ENCODE measurements at regions not wholly inside any gene's neighbourhood (a gene's known extent, or its start where the extent isn't known, plus 50 kb on each side); places are given as distances from the start of the nearest gene placed in this dataset.

- DNase-seq (ENCODE audit: low spot score) (no peak), ATAC-seq (ENCODE audit: low read depth) (no peak)
- Histone ChIP-seq H3K4me1 (ENCODE audit: insufficient read depth, poor library complexity, severe bottlenecking) (no peaks in the 10 kb centered on the region), H3K9me3 (ENCODE audit: severe bottlenecking) (no peaks in the 10 kb centered on the region), H3K4me3 (ENCODE audit: severe bottlenecking) (no peak overlapping the region), H3K27me3 (ENCODE audit: insufficient read depth, poor library complexity, severe bottlenecking) (no peaks in the 10 kb centered on the region), H3K36me3 (ENCODE audit: low read depth) (no peaks in the 10 kb centered on the region), H3K27ac (ENCODE audit: poor library complexity, severe bottlenecking) (no peak overlapping the region)
- TF ChIP-seq CTCF (IDR thresholded peaks at IDR 0.05; ENCODE audit: poor library complexity, severe bottlenecking) = no peak
These were observed 178.8 kb downstream of the OPA1 start for GRCh38 chr3:193771653-193772421.

- DNase-seq (ENCODE audit: low spot score) (no peak), ATAC-seq (ENCODE audit: low read depth) (no peak)
- no peak overlapping the region for H3K4me3 ChIP-seq (ENCODE audit: severe bottlenecking)
- H3K4me1 ChIP-seq (ENCODE audit: insufficient read depth, poor library complexity, severe bottlenecking) = no peaks in the 10 kb centered on the region
- H3K36me3 ChIP-seq (ENCODE audit: low read depth) = no peaks in the 10 kb centered on the region
- H3K27ac ChIP-seq (ENCODE audit: poor library complexity, severe bottlenecking) = no peak overlapping the region
- H3K27me3 ChIP-seq (ENCODE audit: insufficient read depth, poor library complexity, severe bottlenecking) = no peaks in the 10 kb centered on the region
- TF ChIP-seq CTCF (IDR thresholded peaks at IDR 0.05; ENCODE audit: poor library complexity, severe bottlenecking) = no peak
- no peaks in the 10 kb centered on the region for H3K9me3 ChIP-seq (ENCODE audit: severe bottlenecking)
These were observed 179.4 kb downstream of the OPA1 start for GRCh38 chr3:193772422-193772763.

- H3K27me3 ChIP-seq (ENCODE audit: insufficient read depth, poor library complexity, severe bottlenecking) = no peaks in the 10 kb centered on the region
- DNase-seq (ENCODE audit: low spot score) = no peak
- H3K4me1 ChIP-seq (ENCODE audit: insufficient read depth, poor library complexity, severe bottlenecking) = no peaks in the 10 kb centered on the region
- H3K27ac ChIP-seq (ENCODE audit: poor library complexity, severe bottlenecking) = no peak overlapping the region
- no peak overlapping the region for H3K4me3 ChIP-seq (ENCODE audit: severe bottlenecking)
- H3K36me3 ChIP-seq (ENCODE audit: low read depth) = no peaks in the 10 kb centered on the region
- no peak for ATAC-seq (ENCODE audit: low read depth)
- no peaks in the 10 kb centered on the region for H3K9me3 ChIP-seq (ENCODE audit: severe bottlenecking)
- TF ChIP-seq CTCF (IDR thresholded peaks at IDR 0.05; ENCODE audit: poor library complexity, severe bottlenecking) = no peak
These were observed 180.5 kb downstream of the OPA1 start for GRCh38 chr3:193773266-193774220.

GRCh38 chr3:193774272-193774915 lies 181.4 kb downstream of the OPA1 start:
- no peaks in the 10 kb centered on the region for H3K36me3 ChIP-seq (ENCODE audit: low read depth)
- no peak for TF ChIP-seq CTCF (IDR thresholded peaks at IDR 0.05; ENCODE audit: poor library complexity, severe bottlenecking)
- H3K4me3 ChIP-seq (ENCODE audit: severe bottlenecking) = no peak overlapping the region
- no peak overlapping the region for H3K27ac ChIP-seq (ENCODE audit: poor library complexity, severe bottlenecking)
- no peaks in the 10 kb centered on the region for H3K9me3 ChIP-seq (ENCODE audit: severe bottlenecking)
- no peaks in the 10 kb centered on the region for H3K27me3 ChIP-seq (ENCODE audit: insufficient read depth, poor library complexity, severe bottlenecking)
- DNase-seq (ENCODE audit: low spot score) = no peak
- no peaks in the 10 kb centered on the region for H3K4me1 ChIP-seq (ENCODE audit: insufficient read depth, poor library complexity, severe bottlenecking)
- no peak for ATAC-seq (ENCODE audit: low read depth)

All from RWPE2 (cell line).